HCT116 (cell line): ENCODE measurements at regions not wholly inside any gene's neighbourhood (a gene's known extent, or its start where the extent isn't known, plus 50 kb on each side); places are given as distances from the start of the nearest gene placed in this dataset.

Source experiments
- ATAC-seq: fragments of 200-7000 bp; cut with Tn5 transposase; 2 replicates; pipeline ENCODE4 v1.9.1; 2020; ENCODE audit warnings: mild to moderate bottlenecking, moderate library complexity
- BruUV-seq: library from RNA; stranded (reverse); fragments of 400-500 nt; replicated peaks from 2 replicates; lab custom pipeline; 2021; lab: Mats Ljungman, UMichigan
- CTCF ChIA-PET: fragments of 300-600 bp; sonication (Branson Sonifier 250); formaldehyde crosslinking; loops from one replicate; lab custom pipeline; 2021; ENCODE audit warnings: antibody characterized with exemption; lab: Charles Lee
- POLR2A ChIA-PET: fragments of 300-600, 350-600 bp; sonication (Branson Sonifier 250); formaldehyde crosslinking; loops from one replicate; lab custom pipeline; 2021; ENCODE audit warnings: antibody characterized with exemption; lab: Charles Lee
- RAD21 ChIA-PET, 2 experiments: fragments of 300-600 bp; sonication (Branson Sonifier 250); formaldehyde crosslinking; loops; one replicate each; lab custom pipeline; 2023; ENCODE audit warnings: low total read pairs in 2 of 2; ENCODE audit not compliant: uncharacterized antibody in 2 of 2, unreplicated experiment in 2 of 2, low non-redundant PET in 1 of 2; lab: Charles Lee
- DNase-seq: peaks from one replicate; pipeline ENCODE4 v3.0.0-alpha.2; 2010; ENCODE audit warnings: low read depth, low spot score
- H2AFZ ChIP-seq: fragments of 200-600 bp; shearing (Covaris generic), sonication (generic); 2 replicates; pipeline ENCODE4 v1.6.1; 2017; ENCODE audit warnings: low read depth, mixed run types, mixed read lengths, antibody characterized with exemption, low read length; ENCODE audit not compliant: poor library complexity, severe bottlenecking
- H3K27ac ChIP-seq: 2 replicates; pipeline ENCODE4 v1.5.1; 2012; ENCODE audit warnings: low read depth, low read length
- H3K27me3 ChIP-seq: fragments of 200-600 bp; sonication (generic); 2 replicates; pipeline ENCODE4 v1.6.1; 2016; ENCODE audit warnings: mixed run types, low read length, mixed read lengths; ENCODE audit not compliant: insufficient read depth
- H3K36me3 ChIP-seq, 2 experiments: fragments of 200-500 bp in 1 of 2; fragments of 200-600 bp in 1 of 2; sonication (Bioruptor generic) in 1 of 2; sonication (generic) in 1 of 2; 2 replicates each; pipeline versions ENCODE4 v1.5.1 to v1.6.1; 2014 to 2016; ENCODE audit warnings: low read length in 2 of 2, inconsistent platforms in 1 of 2, mixed read lengths in 1 of 2, mixed run types in 1 of 2; ENCODE audit not compliant: insufficient read depth in 2 of 2, control insufficient read depth in 1 of 2
- H3K4me1 ChIP-seq, 2 experiments: fragments of 200-600 bp in 1 of 2; sonication (generic) in 1 of 2; 2 replicates each; pipeline versions ENCODE4 v1.5.1 to v1.6.1; 2012 to 2017; ENCODE audit warnings: low read length in 2 of 2, inconsistent platforms in 1 of 2, mild to moderate bottlenecking in 1 of 2, mixed read lengths in 1 of 2, mixed run types in 1 of 2, moderate library complexity in 1 of 2; ENCODE audit not compliant: insufficient read depth in 2 of 2, control insufficient read depth in 1 of 2
- H3K4me2 ChIP-seq: fragments of 200-600 bp; sonication (generic); 2 replicates; pipeline ENCODE4 v1.6.1; 2017; ENCODE audit warnings: mixed run types, low read length, mixed read lengths
- H3K4me3 ChIP-seq, 2 experiments: fragments of 200-600 bp in 1 of 2; sonication (generic) in 1 of 2; replicated peaks in 1 of 2; 2 replicates each; pipeline ENCODE4 v1.5.1; 2011 to 2016; ENCODE audit warnings: low read length in 2 of 2, control low read depth in 1 of 2, low read depth in 1 of 2, mild to moderate bottlenecking in 1 of 2, mixed read lengths in 1 of 2, mixed run types in 1 of 2
- H3K79me2 ChIP-seq: fragments of 200-600 bp; sonication (generic); 2 replicates; pipeline ENCODE4 v1.6.1; 2017; ENCODE audit warnings: mild to moderate bottlenecking, mixed run types, low read length, moderate library complexity, mixed read lengths; ENCODE audit not compliant: insufficient read depth
- H3K9ac ChIP-seq: fragments of 200-600 bp; sonication (generic); 2 replicates; pipeline ENCODE4 v1.6.1; 2016; ENCODE audit warnings: low read length, mixed read lengths
- H3K9me2 ChIP-seq: fragments of 200-600 bp; sonication (generic), shearing (Covaris generic); 2 replicates; pipeline ENCODE4 v1.6.1; 2017; ENCODE audit warnings: mixed run types, mild to moderate bottlenecking, moderate library complexity; ENCODE audit not compliant: insufficient read depth
- H3K9me3 ChIP-seq, 2 experiments: fragments of 200-500 bp in 1 of 2; fragments of 200-600 bp in 1 of 2; sonication (Bioruptor generic) in 1 of 2; sonication (generic) in 1 of 2; 2 replicates each; pipeline ENCODE4 v1.6.1; 2014 to 2017; ENCODE audit warnings: low read length in 2 of 2, mixed read lengths in 2 of 2, inconsistent platforms in 1 of 2, low read depth in 1 of 2, mild to moderate bottlenecking in 1 of 2, mixed run types in 1 of 2, moderate library complexity in 1 of 2; ENCODE audit not compliant: control insufficient read depth in 1 of 2, insufficient read depth in 1 of 2
- H4K20me1 ChIP-seq: fragments of 200-600 bp; sonication (generic), shearing (Covaris generic); 2 replicates; pipeline ENCODE4 v1.6.1; 2017; ENCODE audit warnings: mixed run types, mild to moderate bottlenecking, moderate library complexity; ENCODE audit not compliant: insufficient read depth
- ATF3 ChIP-seq: IDR thresholded peaks from 2 replicates; pipeline ENCODE4 v1.6.1; 2012
- CEBPB ChIP-seq: IDR thresholded peaks from 2 replicates; pipeline ENCODE4 v1.6.1; 2012; ENCODE audit warnings: low read depth
- EGR1 ChIP-seq: IDR thresholded peaks from 2 replicates; pipeline ENCODE4 v1.6.1; 2012; ENCODE audit warnings: low read depth
- ELF1 ChIP-seq: IDR thresholded peaks from 2 replicates; pipeline ENCODE4 v1.6.1; 2012; ENCODE audit warnings: low read depth, borderline replicate concordance
- POLR2AphosphoS5 ChIP-seq: IDR thresholded peaks from 2 replicates; pipeline ENCODE4 v1.6.1; 2011; ENCODE audit warnings: mild to moderate bottlenecking, low read depth, low read length, moderate library complexity
- RAD21 ChIP-seq: IDR thresholded peaks from 2 replicates; pipeline ENCODE4 v1.6.1; 2012; ENCODE audit warnings: low read depth, mild to moderate bottlenecking
- SIN3A ChIP-seq: IDR thresholded peaks from 2 replicates; pipeline ENCODE4 v1.6.1; 2012; ENCODE audit warnings: low read depth
- SRF ChIP-seq: IDR thresholded peaks from 2 replicates; pipeline ENCODE4 v1.6.1; 2012; ENCODE audit warnings: low read depth
- ZNF274 ChIP-seq: fragments of 200-500 bp; sonication (Bioruptor generic); IDR thresholded peaks from 2 replicates; pipeline ENCODE4 v1.6.1; 2014; ENCODE audit warnings: mild to moderate bottlenecking, low read depth, low read length, inconsistent platforms
- intact Hi-C: fragments of 100-400 bp; cut with micrococcal nuclease; formaldehyde crosslinking; loops from 2 replicates; pipeline ENCODE4 v1.10.0; 2022
- TF ChIP-seq, protein P1 (sequence below): IDR thresholded peaks from 2 replicates; pipeline ENCODE4 v1.6.1; 2011; ENCODE audit warnings: mild to moderate bottlenecking, low read length, moderate library complexity; ENCODE audit not compliant: insufficient replicate concordance; ENCODE audit errors: extremely low read depth

DNA sequence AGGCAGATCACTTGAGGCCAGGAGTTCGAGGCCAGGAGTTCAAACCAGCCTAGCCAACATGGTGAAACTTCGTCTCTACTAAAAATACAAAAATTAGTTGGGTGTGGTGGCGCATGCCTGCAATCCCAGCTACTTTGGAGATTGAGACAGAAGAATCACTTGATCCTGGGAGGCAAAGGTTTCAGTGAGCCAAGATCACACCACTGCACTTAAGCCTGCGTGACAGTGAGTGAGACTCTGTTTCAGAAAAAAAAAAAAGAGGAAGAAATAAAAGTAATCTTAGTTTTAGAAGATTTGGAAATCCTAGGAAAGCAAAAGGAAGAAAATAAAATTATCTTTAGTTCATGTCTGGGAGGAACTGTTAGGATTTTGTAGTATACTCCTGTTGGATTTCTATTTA is 77.2 kb downstream of the IL12A start:
- POLR2A ChIA-PET: no interaction called here
- H3K4me3 ChIP-seq: no peak overlapping the region
- intact Hi-C loops: no loop called here
- no peak overlapping the region for H3K27ac ChIP-seq
- TF ChIP-seq, protein P1, sequence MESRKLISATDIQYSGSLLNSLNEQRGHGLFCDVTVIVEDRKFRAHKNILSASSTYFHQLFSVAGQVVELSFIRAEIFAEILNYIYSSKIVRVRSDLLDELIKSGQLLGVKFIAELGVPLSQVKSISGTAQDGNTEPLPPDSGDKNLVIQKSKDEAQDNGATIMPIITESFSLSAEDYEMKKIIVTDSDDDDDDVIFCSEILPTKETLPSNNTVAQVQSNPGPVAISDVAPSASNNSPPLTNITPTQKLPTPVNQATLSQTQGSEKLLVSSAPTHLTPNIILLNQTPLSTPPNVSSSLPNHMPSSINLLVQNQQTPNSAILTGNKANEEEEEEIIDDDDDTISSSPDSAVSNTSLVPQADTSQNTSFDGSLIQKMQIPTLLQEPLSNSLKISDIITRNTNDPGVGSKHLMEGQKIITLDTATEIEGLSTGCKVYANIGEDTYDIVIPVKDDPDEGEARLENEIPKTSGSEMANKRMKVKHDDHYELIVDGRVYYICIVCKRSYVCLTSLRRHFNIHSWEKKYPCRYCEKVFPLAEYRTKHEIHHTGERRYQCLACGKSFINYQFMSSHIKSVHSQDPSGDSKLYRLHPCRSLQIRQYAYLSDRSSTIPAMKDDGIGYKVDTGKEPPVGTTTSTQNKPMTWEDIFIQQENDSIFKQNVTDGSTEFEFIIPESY: no peak
- no peak for TF ChIP-seq CEBPB
- no peak for TF ChIP-seq ZNF274
- no peak for TF ChIP-seq EGR1
- TF ChIP-seq ELF1: no peak
- TF ChIP-seq SIN3A: no peak
- TF ChIP-seq SRF: no peak
- no peak for TF ChIP-seq RAD21
- TF ChIP-seq, all 23 proteins: peak for 0
- no peaks in the 10 kb centered on the region for H3K9me2 ChIP-seq
- no peak overlapping the region for H3K9ac ChIP-seq
- no peaks in the 10 kb centered on the region for H3K36me3 ChIP-seq
- ATAC-seq: no peak
- BruUV-seq: no TSS peak
- no peak overlapping the region for H3K4me2 ChIP-seq
- no peaks in the 10 kb centered on the region for H3K79me2 ChIP-seq
- no peaks in the 10 kb centered on the region for H4K20me1 ChIP-seq
- DNase-seq: no peak
- no peaks in the 10 kb centered on the region for H3K27me3 ChIP-seq
- ChIA-PET CTCF (no interaction called here), RAD21 (no interaction called here)
- no peaks in the 10 kb centered on the region for H3K9me3 ChIP-seq
- no peaks in the 10 kb centered on the region for H3K4me1 ChIP-seq
- no peak overlapping the region for H2AFZ ChIP-seq

GRCh38 chr3:160069986-160070385 is 81.4 kb downstream of the IL12A start:
- intact Hi-C loops: no loop called here
- Histone ChIP-seq H3K27ac (no peak overlapping the region), H3K27me3 (no peaks in the 10 kb centered on the region), H3K4me1 (no peaks in the 10 kb centered on the region), H3K4me3 (no peak overlapping the region), H3K9ac (no peak overlapping the region), H3K4me2 (no peak overlapping the region), H3K36me3 (no peaks in the 10 kb centered on the region), H3K79me2 (no peaks in the 10 kb centered on the region), H2AFZ (no peak overlapping the region), H3K9me3 (no peaks in the 10 kb centered on the region), H3K9me2 (no peaks in the 10 kb centered on the region), H4K20me1 (no peaks in the 10 kb centered on the region)
- DNase-seq (no peak), ATAC-seq (no peak)
- ChIA-PET POLR2A (no interaction called here), RAD21 (no interaction called here), CTCF (no interaction called here)
- TF ChIP-seq POLR2AphosphoS5 (no peak), ATF3 (no peak), ELF1 (no peak), SIN3A (no peak)
- no TSS peak for BruUV-seq
